GOT3 (cell line): ENCODE measurements at regions not wholly inside any gene's neighbourhood (a gene's known extent, or its start where the extent isn't known, plus 50 kb on each side); places are given as distances from the start of the nearest gene placed in this dataset.

Experiments
- DNase-seq: peaks from one replicate; lab custom pipeline; 2025; ENCODE audit warnings: mixed read lengths; lab: John Stamatoyannopoulos, UW

- no peak for DNase-seq
Measured at GRCh38 chr5:163622799-163623198, 117.4 kb downstream of the MAT2B start.

- DNase-seq: no peak
Measured at GRCh38 chr5:163623524-163623923, 118.1 kb downstream of the MAT2B start.

- DNase-seq: no peak
Measured at GRCh38 chr5:163623986-163624385, 118.6 kb downstream of the MAT2B start.

GRCh38 chr5:163624431-163624830, 119.0 kb downstream of the MAT2B start:
- DNase-seq: no peak

GRCh38 chr5:163626904-163627434, 121.5 kb downstream of the MAT2B start:
- DNase-seq: no peak

- no peak for DNase-seq
Measured at GRCh38 chr5:163631856-163632255, 126.4 kb downstream of the MAT2B start.

GRCh38 chr5:163633926-163634460, 128.6 kb downstream of the MAT2B start:
- DNase-seq: no peak

GRCh38 chr5:163635631-163636030, 130.2 kb downstream of the MAT2B start:
- DNase-seq: no peak

GRCh38 chr5:163642904-163643303, 137.5 kb downstream of the MAT2B start:
- no peak for DNase-seq

GRCh38 chr5:163645421-163646416, 140.3 kb downstream of the MAT2B start:
- no peak for DNase-seq

- DNase-seq: no peak
Measured at GRCh38 chr5:163649514-163649913, 144.1 kb downstream of the MAT2B start.

GRCh38 chr5:163653526-163653925, 148.1 kb downstream of the MAT2B start:
- no peak for DNase-seq

- no peak for DNase-seq
Measured at GRCh38 chr5:163658702-163659567, 153.5 kb downstream of the MAT2B start.

- no peak for DNase-seq
Measured at GRCh38 chr5:163659568-163659902, 154.1 kb downstream of the MAT2B start.

GRCh38 chr5:163660486-163660885, 155.1 kb downstream of the MAT2B start:
- no peak for DNase-seq

- no peak for DNase-seq
Measured at GRCh38 chr5:163661360-163661759, 155.9 kb downstream of the MAT2B start.

GRCh38 chr5:163670036-163670435, 164.6 kb downstream of the MAT2B start:
- no peak for DNase-seq

GRCh38 chr5:163677092-163677491, 171.7 kb downstream of the MAT2B start:
- DNase-seq: no peak

GRCh38 chr5:163682234-163682633, 176.8 kb downstream of the MAT2B start:
- no peak for DNase-seq

GRCh38 chr5:163687414-163687813, 182.0 kb downstream of the MAT2B start:
- DNase-seq: no peak

- no peak for DNase-seq
Measured at GRCh38 chr5:163692091-163692490, 186.7 kb downstream of the MAT2B start.
